MM.1S (cell line): ENCODE measurements at regions not wholly inside any gene's neighbourhood (a gene's known extent, or its start where the extent isn't known, plus 50 kb on each side); places are given as distances from the start of the nearest gene placed in this dataset.

Experiments
- DNase-seq: peaks from one replicate; pipeline ENCODE4 v3.0.0-alpha.2; 2015
- H2AFZ ChIP-seq: fragments of 300-600 bp; sonication (generic); 2 replicates; pipeline ENCODE4 v1.6.0; 2016; ENCODE audit warnings: antibody characterized with exemption, low read length
- H3F3A ChIP-seq: fragments of 300-600 bp; sonication (generic); 2 replicates; pipeline ENCODE4 v1.6.1; 2016; ENCODE audit warnings: mild to moderate bottlenecking, antibody characterized with exemption, low read length, moderate library complexity, mixed read lengths; ENCODE audit not compliant: insufficient read depth
- H3K27ac ChIP-seq: fragments of 300-600 bp; sonication (generic); 2 replicates; pipeline ENCODE4 v1.5.1; 2016; ENCODE audit warnings: mild to moderate bottlenecking, low read length
- H3K27me3 ChIP-seq: fragments of 300-600 bp; sonication (generic); replicated peaks from 2 replicates; pipeline ENCODE4 v1.6.0; 2016; ENCODE audit warnings: low read length; ENCODE audit not compliant: insufficient read depth
- H3K36me3 ChIP-seq: fragments of 300-600 bp; sonication (generic); replicated peaks from 2 replicates; pipeline ENCODE4 v1.6.1; 2016; ENCODE audit warnings: mild to moderate bottlenecking, low read length, mixed read lengths; ENCODE audit not compliant: insufficient read depth
- H3K4me1 ChIP-seq: fragments of 300-600 bp; sonication (generic); 2 replicates; pipeline ENCODE4 v1.6.1; 2016; ENCODE audit warnings: low read length, mixed read lengths
- H3K4me2 ChIP-seq: fragments of 300-600 bp; sonication (generic); 2 replicates; pipeline ENCODE4 v1.6.0; 2016; ENCODE audit warnings: low read depth, low read length
- H3K4me3 ChIP-seq: fragments of 300-600 bp; sonication (generic); 2 replicates; pipeline ENCODE4 v1.5.1; 2016; ENCODE audit warnings: low read length, mixed read lengths
- H3K79me2 ChIP-seq: fragments of 300-600 bp; sonication (generic); 2 replicates; pipeline ENCODE4 v1.6.1; 2016; ENCODE audit warnings: mixed run types, low read length, mixed read lengths
- H3K9ac ChIP-seq: fragments of 300-600 bp; sonication (generic); 2 replicates; pipeline ENCODE4 v1.6.1; 2016; ENCODE audit warnings: low read length, mixed read lengths
- H3K9me2 ChIP-seq: fragments of 300-600 bp; sonication (generic); replicated peaks from 2 replicates; pipeline ENCODE4 v1.6.1; 2016; ENCODE audit warnings: mild to moderate bottlenecking, low read length, mixed read lengths; ENCODE audit not compliant: insufficient read depth
- H3K9me3 ChIP-seq: fragments of 300-600 bp; sonication (generic); replicated peaks from 2 replicates; pipeline ENCODE4 v1.6.1; 2016; ENCODE audit warnings: mild to moderate bottlenecking, low read length, mixed read lengths; ENCODE audit not compliant: insufficient read depth
- H4K20me1 ChIP-seq: fragments of 300-600 bp; sonication (generic); 2 replicates; pipeline ENCODE4 v1.6.1; 2016; ENCODE audit warnings: mild to moderate bottlenecking, low read length, moderate library complexity, mixed read lengths; ENCODE audit not compliant: insufficient read depth
- EZH2 ChIP-seq: fragments of 300-600 bp; sonication (generic); optimal IDR thresholded peaks from 2 replicates; pipeline ENCODE3; 2017; ENCODE audit warnings: low read depth, mild to moderate bottlenecking, antibody characterized with exemption, low read length, mixed read lengths
- EZH2phosphoT487 ChIP-seq: fragments of 300-600 bp; sonication (generic); IDR thresholded peaks from 2 replicates; pipeline ENCODE4 v1.6.1; 2018; ENCODE audit warnings: antibody characterized with exemption, low read length
- TF ChIP-seq, protein P1 (sequence below): fragments of 300-600 bp; sonication (generic); IDR thresholded peaks from 2 replicates; pipeline ENCODE4 v1.5.1; 2016; ENCODE audit warnings: antibody characterized with exemption, low read length, mixed read lengths

DNA sequence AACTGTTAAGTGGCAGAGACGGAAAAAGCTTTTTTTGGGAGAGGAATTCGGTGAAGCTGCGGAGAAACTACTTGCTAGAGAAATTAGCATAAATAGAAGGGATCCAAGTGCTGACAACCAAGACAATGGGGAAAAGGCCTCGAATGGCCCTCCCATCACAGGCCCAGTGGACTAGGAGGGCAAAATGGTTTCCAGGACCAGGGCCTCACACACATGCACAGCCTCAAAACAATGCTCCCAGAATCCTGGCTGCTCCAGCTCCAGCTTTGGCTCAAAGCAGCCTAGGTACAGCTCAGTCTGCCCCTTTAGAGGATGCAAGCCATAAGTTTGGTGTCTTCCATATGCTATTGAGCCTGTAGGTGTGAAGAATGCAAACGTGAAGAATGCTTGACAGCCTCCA lies 388.2 kb downstream of the OTOL1 start:
- H3F3A ChIP-seq, result no peaks in the 10 kb centered on the region
- H3K9ac ChIP-seq, result no peak overlapping the region
- no peak overlapping the region for H3K4me3 ChIP-seq
- H3K4me2 ChIP-seq, result no peak overlapping the region
- no peaks in the 10 kb centered on the region for H3K9me2 ChIP-seq
- no peaks in the 10 kb centered on the region for H3K79me2 ChIP-seq
- H4K20me1 ChIP-seq, result no peaks in the 10 kb centered on the region
- TF ChIP-seq, protein P1, sequence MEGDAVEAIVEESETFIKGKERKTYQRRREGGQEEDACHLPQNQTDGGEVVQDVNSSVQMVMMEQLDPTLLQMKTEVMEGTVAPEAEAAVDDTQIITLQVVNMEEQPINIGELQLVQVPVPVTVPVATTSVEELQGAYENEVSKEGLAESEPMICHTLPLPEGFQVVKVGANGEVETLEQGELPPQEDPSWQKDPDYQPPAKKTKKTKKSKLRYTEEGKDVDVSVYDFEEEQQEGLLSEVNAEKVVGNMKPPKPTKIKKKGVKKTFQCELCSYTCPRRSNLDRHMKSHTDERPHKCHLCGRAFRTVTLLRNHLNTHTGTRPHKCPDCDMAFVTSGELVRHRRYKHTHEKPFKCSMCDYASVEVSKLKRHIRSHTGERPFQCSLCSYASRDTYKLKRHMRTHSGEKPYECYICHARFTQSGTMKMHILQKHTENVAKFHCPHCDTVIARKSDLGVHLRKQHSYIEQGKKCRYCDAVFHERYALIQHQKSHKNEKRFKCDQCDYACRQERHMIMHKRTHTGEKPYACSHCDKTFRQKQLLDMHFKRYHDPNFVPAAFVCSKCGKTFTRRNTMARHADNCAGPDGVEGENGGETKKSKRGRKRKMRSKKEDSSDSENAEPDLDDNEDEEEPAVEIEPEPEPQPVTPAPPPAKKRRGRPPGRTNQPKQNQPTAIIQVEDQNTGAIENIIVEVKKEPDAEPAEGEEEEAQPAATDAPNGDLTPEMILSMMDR, result no peak
- no peak for TF ChIP-seq EZH2phosphoT487
- no peak for TF ChIP-seq EZH2
- H3K4me1 ChIP-seq, result 0 out of 2 replicates have a peak, but pooled peaks cover 3% of the 10 kb centered on the region
- H3K27ac ChIP-seq, result no peak overlapping the region
- H3K9me3 ChIP-seq, result no peaks in the 10 kb centered on the region
- H3K27me3 ChIP-seq, result no peaks in the 10 kb centered on the region
- no peak for DNase-seq
- H3K36me3 ChIP-seq, result no peaks in the 10 kb centered on the region
- H2AFZ ChIP-seq, result no peak overlapping the region

DNA sequence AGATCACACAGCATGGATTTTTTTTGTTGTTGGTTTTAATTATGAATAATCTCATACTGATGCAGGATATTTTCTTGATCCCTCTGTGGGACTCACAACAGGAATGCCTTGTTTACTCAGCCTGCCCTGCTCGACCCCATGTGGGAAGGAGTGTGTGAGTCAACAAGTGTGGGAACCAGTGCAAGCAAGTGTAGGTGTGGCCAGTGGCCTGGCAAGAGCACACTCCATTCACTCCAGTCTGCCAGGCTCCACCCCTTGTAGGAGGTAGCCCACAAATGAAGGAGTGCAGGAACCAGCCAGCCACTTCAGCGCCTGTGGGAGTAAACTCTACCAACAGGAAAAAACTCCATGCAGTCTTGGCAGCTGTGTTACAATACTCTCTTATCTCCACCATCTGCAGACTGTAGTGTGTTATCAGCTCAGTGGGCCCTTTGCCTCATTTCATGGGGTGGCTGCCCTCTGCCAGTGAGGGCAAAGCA lies 393.6 kb downstream of the OTOL1 start:
- H3K4me1 ChIP-seq, result no peaks in the 10 kb centered on the region

DNA sequence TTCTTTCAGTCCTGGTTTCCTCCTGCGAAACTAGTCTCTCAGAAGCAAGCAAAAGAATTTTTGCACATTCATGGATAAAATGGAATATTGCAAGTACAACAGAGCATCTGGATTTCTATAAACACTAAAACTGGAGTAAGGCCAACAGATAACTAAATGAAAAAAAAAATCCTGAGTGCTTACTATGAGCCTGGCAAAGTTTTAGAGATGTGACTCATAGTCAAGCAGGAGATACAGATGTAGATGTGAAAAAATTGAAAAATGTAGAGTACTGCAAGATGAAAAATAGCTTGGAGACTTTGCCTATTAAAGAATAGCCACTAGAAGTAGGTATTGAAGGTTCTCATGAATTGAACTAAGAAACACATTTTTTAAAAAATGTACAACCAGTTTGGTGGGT lies 397.4 kb downstream of the OTOL1 start:
- DNase-seq, result no peak
- no peak overlapping the region for H3K27ac ChIP-seq
- TF ChIP-seq, protein P1, result no peak
- TF ChIP-seq EZH2 (no peak), EZH2phosphoT487 (no peak)

More for the DNA sequence above, 393.6 kb downstream of the OTOL1 start:
- Histone ChIP-seq H3K9me2 (no peaks in the 10 kb centered on the region), H3K9ac (no peak overlapping the region), H3F3A (no peaks in the 10 kb centered on the region), H3K36me3 (no peaks in the 10 kb centered on the region), H3K4me2 (no peak overlapping the region), H3K4me3 (no peak overlapping the region), H3K9me3 (no peaks in the 10 kb centered on the region), H3K79me2 (no peaks in the 10 kb centered on the region), H3K27me3 (no peaks in the 10 kb centered on the region), H3K27ac (no peak overlapping the region), H2AFZ (no peak overlapping the region), H4K20me1 (no peaks in the 10 kb centered on the region)
- TF ChIP-seq EZH2, result no peak
- TF ChIP-seq, protein P1, result no peak
- DNase-seq, result no peak

More for the DNA sequence above, 397.4 kb downstream of the OTOL1 start:
- no peaks in the 10 kb centered on the region for H3F3A ChIP-seq
- no peak overlapping the region for H3K4me2 ChIP-seq
- no peak overlapping the region for H3K4me3 ChIP-seq
- H3K9me3 ChIP-seq, result no peaks in the 10 kb centered on the region
- no peaks in the 10 kb centered on the region for H3K9me2 ChIP-seq
- H3K79me2 ChIP-seq, result no peaks in the 10 kb centered on the region
- H2AFZ ChIP-seq, result no peak overlapping the region
- H4K20me1 ChIP-seq, result no peaks in the 10 kb centered on the region
- no peaks in the 10 kb centered on the region for H3K4me1 ChIP-seq
- H3K36me3 ChIP-seq, result no peaks in the 10 kb centered on the region
- no peak overlapping the region for H3K9ac ChIP-seq
- H3K27me3 ChIP-seq, result no peaks in the 10 kb centered on the region
